Natural killer cell (primary cell): ENCODE measurements at regions not wholly inside any gene's neighbourhood (a gene's known extent, or its start where the extent isn't known, plus 50 kb on each side); places are given as distances from the start of the nearest gene placed in this dataset.

ENCODE experiments used
- ATAC-seq, 3 donors: fragments of 150-1000 bp in 2 of 3; fragments of 200-7000 bp in 1 of 3; cut with Tn5 transposase; 1 replicate in 1 of 3; 2 replicates in 2 of 3; pipeline ENCODE4 v1.10.0; 2021; ENCODE audit warnings: mild to moderate bottlenecking in 2 of 3, moderate library complexity in 2 of 3
- DNase-seq, 2 donors: peaks; one replicate each; pipeline versions ENCODE4 v3.0.0 to v3.0.0-alpha.2; 2013 to 2021; ENCODE audit warnings: mixed read lengths in 1 of 2
- H3K27ac ChIP-seq: one replicate; pipeline ENCODE4 v1.5.1; 2013; ENCODE audit warnings: mild to moderate bottlenecking, low read length
- H3K27me3 ChIP-seq: one replicate; pipeline ENCODE4 v1.6.1; 2013; ENCODE audit warnings: low read length; ENCODE audit not compliant: control insufficient read depth, insufficient read depth
- H3K36me3 ChIP-seq: one replicate; pipeline ENCODE4 v1.6.1; 2013; ENCODE audit warnings: low read length; ENCODE audit not compliant: control insufficient read depth, insufficient read depth
- H3K4me1 ChIP-seq: one replicate; pipeline ENCODE4 v1.6.1; 2013; ENCODE audit warnings: low read length; ENCODE audit not compliant: control insufficient read depth, insufficient read depth
- H3K4me3 ChIP-seq: one replicate; pipeline ENCODE4 v1.5.1; 2013; ENCODE audit warnings: low read length
- H3K9me3 ChIP-seq: one replicate; pipeline ENCODE4 v1.6.1; 2013; ENCODE audit warnings: low read length; ENCODE audit not compliant: control insufficient read depth, insufficient read depth
- H3K27ac Mint-ChIP-seq, 2 donors: one replicate each; pipeline ENCODE4 v1.8.0; 2022; ENCODE audit warnings: mild to moderate bottlenecking in 2 of 2, mixed read lengths in 2 of 2, moderate library complexity in 1 of 2
- H3K27me3 Mint-ChIP-seq, 2 donors: one replicate each; pipeline ENCODE4 v1.8.0; 2022; ENCODE audit warnings: low read depth in 2 of 2, mixed read lengths in 2 of 2
- H3K36me3 Mint-ChIP-seq: one replicate; pipeline ENCODE4 v1.8.0; 2022; ENCODE audit warnings: mixed read lengths
- H3K4me1 Mint-ChIP-seq, 2 donors: one replicate each; pipeline ENCODE4 v1.8.0; 2022; ENCODE audit warnings: mixed read lengths in 2 of 2
- H3K4me3 Mint-ChIP-seq: one replicate; pipeline ENCODE4 v1.8.0; 2022; ENCODE audit warnings: mild to moderate bottlenecking, moderate library complexity, mixed read lengths
- H3K9me3 Mint-ChIP-seq, 2 donors: one replicate each; pipeline ENCODE4 v1.8.0; 2022; ENCODE audit warnings: mixed read lengths in 2 of 2
- CTCF ChIP-seq: fragments of 200-600 bp; IDR thresholded peaks from one replicate; pipeline ENCODE4 v1.8.0; 2022; ENCODE audit warnings: antibody characterized with exemption
- WGBS: methylation state at CpG from one replicate; pipeline ENCODE4 v1.1.7; 2013; ENCODE audit warnings: missing lambda C conversion rate; ENCODE audit not compliant: insufficient coverage; 5-methylcytosine and 5-hydroxymethylcytosine counted together
- intact Hi-C: fragments of 100-400 bp; cut with micrococcal nuclease; formaldehyde crosslinking; loops from one replicate; pipeline ENCODE4 v1.14.2; 2022

- no peak for TF ChIP-seq CTCF
- H3K4me1 Mint-ChIP-seq, result peaks cover 7 to 25% of the 10 kb centered on the region in 2 donors
Measured at GRCh38 chr6:3991941-3992340, 87.0 kb downstream of the FAM217A start.

GRCh38 chr6:3996349-3996748, 82.6 kb downstream of the FAM217A start:
- WGBS, result 100% methylated on average over 1 of the region's 4 CpGs
- ATAC-seq (no peak), DNase-seq (no peak)
- TF ChIP-seq CTCF, result no peak
- H3K36me3 Mint-ChIP-seq, result no peaks in the 10 kb centered on the region
- Histone ChIP-seq H3K4me1 (no peaks in the 10 kb centered on the region), H3K4me3 (no peak overlapping the region), H3K36me3 (no peaks in the 10 kb centered on the region), H3K27ac (no peak overlapping the region), H3K27me3 (no peaks in the 10 kb centered on the region), H3K9me3 (no peaks in the 10 kb centered on the region)
- H3K27ac Mint-ChIP-seq, result no peak overlapping the region
- H3K27me3 Mint-ChIP-seq, result no peaks in the 10 kb centered on the region
- peaks cover 5 to 12% of the 10 kb centered on the region in 2 donors for H3K4me1 Mint-ChIP-seq
- no peaks in the 10 kb centered on the region for H3K9me3 Mint-ChIP-seq
- intact Hi-C loops, result no loop called here
- H3K4me3 Mint-ChIP-seq, result no peak overlapping the region

More at GRCh38 chr6:3991941-3992340, 87.0 kb downstream of the FAM217A start:
- ATAC-seq, result no peak
- Histone ChIP-seq H3K27me3 (no peaks in the 10 kb centered on the region), H3K4me1 (peaks cover 4% of the 10 kb centered on the region), H3K4me3 (no peak overlapping the region), H3K27ac (no peak overlapping the region), H3K36me3 (no peaks in the 10 kb centered on the region), H3K9me3 (no peaks in the 10 kb centered on the region)
- Mint-ChIP-seq H3K36me3 (no peaks in the 10 kb centered on the region), H3K27ac (no peak overlapping the region), H3K27me3 (no peaks in the 10 kb centered on the region), H3K4me3 (no peak overlapping the region), H3K9me3 (no peaks in the 10 kb centered on the region)
- 92% methylated on average over 3 of the region's 4 CpGs for WGBS
- no peak for DNase-seq
- intact Hi-C loops, result loop anchor here (1.0 kb wide), 2 partner anchors 249 to 713 kb away; no protein-coding TSS in a partner anchor

- TF ChIP-seq CTCF, result no peak
- no peaks in the 10 kb centered on the region for H3K4me1 ChIP-seq
- ATAC-seq (no peak), DNase-seq (no peak)
- Mint-ChIP-seq H3K27ac (no peak overlapping the region), H3K36me3 (no peaks in the 10 kb centered on the region), H3K4me1 (peaks cover 5 to 7% of the 10 kb centered on the region in 2 donors), H3K27me3 (no peaks in the 10 kb centered on the region), H3K4me3 (no peak overlapping the region), H3K9me3 (no peaks in the 10 kb centered on the region)
- intact Hi-C loops, result no loop called here
- 87% methylated on average over 2 of the region's 3 CpGs for WGBS
- H3K4me3 ChIP-seq, result no peak overlapping the region
- H3K27me3 ChIP-seq, result no peaks in the 10 kb centered on the region
- no peaks in the 10 kb centered on the region for H3K36me3 ChIP-seq
- no peak overlapping the region for H3K27ac ChIP-seq
- H3K9me3 ChIP-seq, result no peaks in the 10 kb centered on the region
Measured at GRCh38 chr6:3997177-3997770, 81.7 kb downstream of the FAM217A start.
